ENCODE measurements at regions not wholly inside any gene's neighbourhood (a gene's known extent, or its start where the extent isn't known, plus 50 kb on each side); places are given as distances from the start of the nearest gene placed in this dataset.
"Not testable (repeated sequence)": the region's sequence is repeated elsewhere in the genome, so short reads cannot be mapped to it uniquely, and the experiment has no call there.

DNA sequence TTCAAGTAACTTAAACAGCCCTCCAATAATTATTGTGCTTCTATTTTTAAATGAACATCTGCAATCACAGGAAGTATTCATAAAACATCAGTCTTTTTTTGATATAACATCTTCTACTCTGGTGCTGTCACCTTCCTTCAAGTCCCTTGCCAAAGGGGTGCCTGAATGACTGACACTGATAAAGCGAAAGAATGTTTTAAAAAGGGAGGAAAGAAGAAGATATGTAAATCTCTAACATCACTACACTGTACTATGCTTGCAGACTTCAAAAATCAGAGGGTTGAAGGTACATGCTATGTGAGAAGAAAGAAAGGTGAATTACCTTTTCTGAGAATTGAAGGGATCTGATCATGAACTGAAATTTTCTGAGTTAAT is 253.7 kb downstream of the ZPLD1 start:
- DNase-seq = no peak

DNA sequence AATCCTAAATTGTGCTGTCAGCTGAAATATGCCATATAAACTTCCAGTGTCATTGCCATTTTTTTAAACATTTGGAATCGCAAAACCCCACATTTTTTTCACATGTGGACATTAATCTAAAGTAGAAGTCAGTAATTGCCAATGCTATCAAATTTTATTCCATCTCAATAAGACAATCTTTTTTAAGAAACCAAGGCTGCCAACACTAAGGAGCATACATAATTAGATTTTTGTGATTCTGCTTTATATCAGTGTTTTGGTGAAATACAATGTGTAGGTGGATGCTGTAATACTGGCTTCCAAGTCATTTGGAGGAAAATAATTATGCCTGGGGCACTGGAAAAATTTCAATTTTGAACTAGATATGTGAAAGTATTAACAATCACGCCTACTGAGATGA is 256.7 kb downstream of the ZPLD1 start:
- DNase-seq = no peak

DNA sequence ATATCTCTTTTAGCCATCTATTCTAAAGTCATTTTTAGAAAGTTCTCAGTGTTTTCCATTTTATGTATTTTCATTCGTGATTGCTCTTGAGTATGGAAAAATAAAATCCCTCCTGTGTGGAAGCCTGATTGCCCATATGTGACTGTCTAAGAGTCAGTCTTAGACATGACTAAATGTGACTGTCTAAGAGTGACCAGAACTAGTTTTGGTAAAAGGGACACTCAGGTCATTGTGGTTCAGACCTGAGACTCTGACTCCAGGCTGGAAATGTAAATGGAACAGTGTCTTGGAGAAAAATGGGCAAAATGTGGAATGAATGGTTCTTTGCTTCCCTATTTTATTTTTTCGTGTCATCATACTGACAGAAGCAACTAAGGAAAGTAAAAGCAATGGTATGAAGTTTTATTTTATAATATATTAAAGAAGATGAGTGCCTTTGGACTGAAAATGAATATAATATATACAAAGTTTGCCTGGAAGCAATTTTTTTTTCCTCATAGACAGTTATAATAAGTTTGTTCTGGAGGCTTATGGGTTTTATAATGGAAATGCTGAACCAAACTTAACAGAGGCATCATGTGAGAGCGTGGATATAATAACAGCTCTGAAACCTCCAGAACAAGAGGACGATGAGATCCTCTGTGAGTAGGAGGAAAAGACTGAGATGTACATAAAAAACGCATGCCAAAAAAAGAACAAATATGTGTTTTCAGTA is 264.4 kb downstream of the ZPLD1 start:
- DNase-seq = no peak

DNA sequence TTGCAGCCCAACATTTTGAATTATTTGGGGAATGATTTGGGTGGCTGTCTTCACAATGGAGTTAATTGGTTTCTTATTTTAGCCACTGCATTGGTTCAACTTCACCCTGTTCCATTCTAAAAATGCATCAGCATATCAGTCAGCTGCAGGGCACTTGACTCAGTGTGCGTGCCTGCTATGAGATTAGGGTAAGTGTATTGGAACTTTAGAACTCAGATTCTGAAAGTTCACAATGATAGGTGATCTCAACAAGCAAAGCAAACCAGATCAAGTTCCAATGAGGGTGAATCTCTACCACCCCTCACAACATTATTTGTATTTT is 265.0 kb downstream of the ZPLD1 start:
- DNase-seq = no peak

DNA sequence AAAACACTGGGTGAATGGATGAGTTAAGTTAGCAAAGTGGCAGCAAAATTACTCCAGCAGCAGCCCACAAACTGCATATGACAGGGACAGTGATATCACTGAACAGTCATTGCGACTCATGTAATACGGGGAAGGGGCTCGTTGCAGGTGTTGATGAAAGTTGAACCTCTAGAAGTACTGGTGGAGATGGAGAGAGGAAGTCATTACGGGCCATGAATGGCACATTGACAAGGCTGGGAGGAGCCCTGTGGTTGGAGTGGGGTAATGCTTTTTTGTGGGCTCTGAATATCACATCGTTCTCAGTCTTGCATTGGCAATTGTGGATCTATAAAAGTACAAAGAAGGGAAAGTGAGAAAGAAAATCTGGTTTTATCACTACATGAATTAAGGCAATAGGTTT is 278.1 kb downstream of the ZPLD1 start:
- no peak for DNase-seq

DNA sequence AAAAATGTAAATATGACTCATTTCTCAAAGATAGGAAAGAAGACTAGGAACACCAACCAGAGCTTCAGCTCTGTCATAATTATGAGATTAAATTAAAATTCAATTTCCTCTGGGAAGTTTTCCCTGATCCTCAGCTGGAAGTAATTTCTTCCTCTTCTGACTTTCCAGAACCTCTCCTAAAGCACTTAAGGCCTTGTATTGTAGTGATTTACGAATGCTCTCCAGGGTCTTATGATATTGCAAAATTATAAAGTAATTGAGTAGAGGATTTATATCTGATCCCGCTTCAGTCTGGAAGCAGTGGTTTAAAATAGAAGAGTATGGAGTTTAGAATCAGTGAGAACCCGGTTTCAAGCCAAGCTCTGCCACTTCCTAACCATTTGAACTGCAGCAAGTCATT is 279.8 kb downstream of the ZPLD1 start:
- no peak for DNase-seq

DNA sequence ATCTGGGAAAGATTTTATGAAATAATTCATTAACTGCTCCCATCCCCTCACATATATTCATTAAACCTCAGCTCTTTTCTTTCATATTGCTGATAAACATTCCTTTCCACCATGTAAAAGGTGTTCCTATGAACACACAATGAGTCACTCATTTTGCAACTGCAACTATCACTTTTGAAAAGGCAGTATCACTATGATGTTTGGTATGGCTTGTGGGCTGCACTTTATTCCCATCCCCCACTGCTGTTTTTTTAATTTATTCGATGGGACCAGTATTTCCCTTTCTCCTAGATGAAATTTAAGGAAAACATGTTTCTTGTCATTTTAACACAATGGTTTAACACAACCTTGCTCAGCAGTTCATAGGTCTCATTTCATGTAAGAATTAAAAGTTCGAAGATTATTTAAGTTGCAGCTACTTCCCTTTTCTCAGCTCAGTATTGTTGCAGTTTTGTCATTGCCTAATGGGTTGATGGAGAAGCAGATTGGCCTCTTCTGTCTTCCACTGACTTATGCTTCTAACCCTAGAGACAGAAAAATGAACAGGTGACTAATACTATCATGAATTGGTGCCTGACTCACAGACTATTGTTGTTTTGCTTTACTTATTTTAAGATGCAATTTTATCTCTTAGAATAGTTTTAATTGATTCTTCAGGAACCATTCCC is 280.3 kb downstream of the ZPLD1 start:
- DNase-seq = peak in 1 of 5 donors; percentile 19

DNA sequence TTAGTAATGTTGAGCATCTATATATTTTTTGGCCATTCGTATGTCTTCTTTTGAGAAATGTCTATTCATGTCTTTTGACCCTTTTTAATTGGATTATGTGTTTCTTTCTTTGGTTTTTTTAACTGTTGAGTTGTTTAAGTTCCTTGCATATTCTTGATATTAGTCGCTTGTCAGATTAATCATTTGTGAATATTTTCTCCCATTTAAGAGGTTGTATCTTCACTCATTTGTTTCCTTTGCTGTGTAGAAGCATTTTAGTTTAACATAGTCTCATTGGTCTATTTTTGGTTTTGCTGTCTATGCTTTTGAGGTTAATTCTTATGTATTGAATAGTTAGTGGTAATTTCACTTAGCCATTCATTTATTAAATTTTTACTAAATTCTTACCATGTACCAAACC is 283.8 kb downstream of the ZPLD1 start:
- DNase-seq = no peak

DNA sequence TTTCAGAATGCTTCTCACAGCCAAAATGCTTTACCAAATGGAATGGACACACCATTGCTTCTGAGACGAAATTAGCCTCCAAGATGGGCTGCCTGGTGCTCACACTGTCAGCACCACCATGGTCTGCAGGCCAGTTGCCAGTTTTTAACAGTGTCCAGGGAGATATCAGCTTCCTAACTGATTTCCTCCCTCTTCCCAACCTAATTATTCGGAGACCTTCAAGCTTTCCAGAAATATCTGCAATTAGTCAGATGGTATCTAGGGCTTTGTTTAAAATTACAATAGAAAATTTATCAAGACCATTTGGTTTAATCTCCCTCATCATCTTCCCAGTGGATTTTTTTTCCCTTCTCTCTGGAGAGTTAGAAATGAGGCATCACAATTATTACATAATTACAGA is 287.5 kb downstream of the ZPLD1 start:
- DNase-seq = no peak

DNA sequence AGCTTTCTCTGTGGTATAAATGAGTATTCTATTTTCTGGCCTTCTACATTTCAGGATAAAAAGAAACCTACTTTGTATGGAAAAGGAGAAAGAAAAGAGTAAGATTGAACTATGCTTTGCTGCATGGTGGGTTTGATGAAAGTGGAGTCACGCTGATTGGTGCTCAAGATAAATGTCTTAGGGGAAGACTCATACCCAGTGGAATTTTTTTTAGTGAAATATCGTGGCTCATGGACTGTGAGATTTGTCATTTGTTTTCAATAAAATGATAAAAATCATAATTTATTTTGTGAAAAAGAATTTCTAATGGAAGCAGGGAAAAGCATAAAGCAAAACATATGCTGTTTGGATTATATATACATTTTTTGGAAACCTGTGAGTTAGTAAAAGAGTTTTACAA is 292.5 kb downstream of the ZPLD1 start:
- no peak for DNase-seq

DNA sequence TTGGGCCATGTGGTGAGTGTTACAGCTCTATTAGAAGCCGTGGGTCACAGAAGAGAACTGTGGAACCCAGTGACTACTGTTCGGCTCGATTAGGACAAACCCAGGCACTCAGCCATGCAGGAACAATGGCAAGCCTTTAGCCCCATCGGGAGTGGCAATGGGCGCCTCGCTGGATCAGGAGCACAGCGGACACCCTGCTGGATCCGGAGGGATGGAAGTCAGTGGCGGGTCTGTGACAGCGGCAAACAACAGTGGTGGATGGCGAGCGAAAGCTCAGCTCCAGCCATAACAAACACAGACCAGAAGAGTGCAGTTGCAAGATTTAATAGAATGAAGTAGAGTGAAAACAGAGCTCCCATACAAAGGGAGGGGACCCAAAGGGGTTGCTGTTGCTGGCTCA is 297.8 kb downstream of the ZPLD1 start:
- DNase-seq = not testable (repeated sequence)

DNA sequence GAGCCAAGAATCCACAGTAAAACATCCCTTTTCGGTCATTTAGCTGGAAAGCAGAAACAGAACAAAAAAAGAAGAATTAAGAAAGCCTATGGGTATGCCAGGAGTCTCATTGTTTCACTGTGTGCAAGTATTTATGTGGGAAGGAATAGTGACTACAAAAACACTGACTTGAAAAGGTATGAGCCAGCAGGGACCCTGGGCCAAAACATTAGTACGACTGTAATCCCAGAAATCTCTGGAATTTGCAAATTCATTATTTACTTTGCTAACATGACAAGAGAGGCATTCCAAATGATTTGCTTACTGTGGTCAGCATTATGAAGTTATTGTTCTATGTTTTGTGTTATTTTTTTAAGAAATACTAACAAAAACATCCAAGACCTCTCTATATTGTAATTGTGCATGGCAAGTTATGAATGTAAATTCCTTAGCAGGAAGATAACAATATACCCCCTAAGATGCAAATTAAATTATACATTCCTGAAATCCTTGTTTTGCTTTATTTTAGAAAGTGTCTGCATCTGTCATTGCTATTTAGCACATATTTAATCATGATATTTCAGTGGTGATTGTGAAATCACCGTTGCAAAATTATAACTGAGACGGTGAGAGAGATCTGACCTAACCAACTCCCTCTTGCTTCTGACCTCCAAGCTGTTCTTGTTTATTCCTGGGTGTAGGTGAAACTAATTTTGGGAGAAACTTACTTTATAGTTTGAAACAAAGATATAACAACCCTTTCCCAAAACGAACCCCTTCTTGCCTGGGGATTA is 299.2 kb downstream of the ZPLD1 start:
- no peak for DNase-seq

DNA sequence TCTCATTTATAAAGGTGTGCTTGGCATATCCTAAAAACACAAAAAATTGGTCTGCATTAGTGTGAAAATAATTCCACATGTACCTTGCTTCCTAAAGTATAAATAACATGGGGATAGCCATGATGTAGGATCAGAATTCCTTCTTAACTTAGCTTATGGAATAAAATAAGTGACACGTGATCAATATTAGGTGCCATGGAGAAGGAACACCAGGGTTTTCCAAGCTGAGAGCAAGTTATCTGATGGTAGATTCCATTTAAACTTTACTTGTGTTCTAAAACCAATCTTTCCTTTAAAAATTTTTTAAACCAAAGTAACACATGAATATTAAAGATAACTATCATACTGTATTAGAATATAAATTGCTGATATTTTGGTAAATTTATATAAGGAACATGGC is 300.5 kb downstream of the ZPLD1 start:
- DNase-seq = no peak

DNA sequence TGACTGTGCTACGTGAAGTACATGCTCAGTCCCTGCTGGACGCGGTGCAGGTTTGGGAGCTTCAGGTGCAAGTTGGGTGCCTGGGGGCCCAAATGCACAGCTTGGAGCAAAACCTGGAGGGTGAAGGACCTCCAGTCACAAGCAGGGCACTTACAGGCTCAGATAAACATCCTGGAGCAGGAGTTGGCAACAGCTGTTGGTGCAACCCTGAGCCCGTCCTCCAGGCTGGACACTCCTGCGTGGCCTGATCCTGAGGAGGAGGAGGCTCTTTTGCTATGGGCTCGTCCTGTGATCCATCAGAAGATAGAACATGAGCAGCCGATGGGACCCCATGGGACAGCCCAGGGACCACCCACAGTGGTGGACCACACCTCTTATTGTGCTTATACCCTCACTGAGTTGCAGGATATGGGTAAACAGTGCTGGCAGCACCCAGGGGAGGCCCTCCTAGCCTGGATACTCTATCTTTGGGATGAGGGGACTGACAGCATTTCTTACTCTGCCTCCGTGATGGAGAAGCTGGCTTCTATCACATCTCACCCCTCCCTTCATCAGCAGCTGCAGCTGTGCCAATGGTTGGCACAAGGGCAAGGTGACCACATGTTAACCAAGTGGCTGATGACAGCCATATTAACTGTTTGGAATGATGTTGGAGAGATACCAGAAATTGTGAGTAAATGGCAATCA is 301.6 kb downstream of the ZPLD1 start:
- no peak for DNase-seq

DNA sequence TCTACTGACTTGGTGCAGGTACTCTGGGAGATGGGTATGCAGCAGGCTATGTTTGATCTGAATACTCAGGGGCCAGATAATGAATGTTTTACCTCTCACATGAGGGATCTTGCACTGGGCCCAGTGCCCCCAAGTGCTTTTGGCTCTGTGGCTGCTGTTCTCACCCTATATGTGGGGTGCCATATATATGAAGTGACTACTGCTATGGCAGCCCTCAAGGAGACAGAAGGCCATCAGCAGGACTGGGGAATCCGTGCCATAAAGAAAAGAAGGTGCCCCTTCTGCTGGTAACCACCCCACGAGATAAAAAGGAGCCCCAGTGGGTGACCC is 302.1 kb downstream of the ZPLD1 start:
- DNase-seq = no peak

DNA sequence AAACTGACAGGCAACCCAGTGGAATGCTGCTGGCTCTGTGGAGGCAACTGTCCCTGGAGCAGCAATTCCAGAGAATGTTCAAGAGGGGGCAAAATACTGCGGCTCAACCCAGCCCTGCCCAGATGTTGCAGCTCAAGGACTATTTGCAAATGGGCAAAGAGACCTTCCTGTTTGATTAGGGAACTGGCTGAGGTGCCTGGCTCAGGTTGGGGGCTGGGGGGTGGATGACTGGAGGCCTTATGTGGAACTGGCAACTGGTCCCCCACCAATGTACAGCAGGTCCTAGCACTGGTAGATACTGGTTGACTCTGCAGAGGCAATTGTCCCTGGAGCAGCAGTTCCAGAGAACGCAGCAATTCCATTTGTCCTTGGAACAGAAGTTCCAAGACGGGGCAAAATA is 302.5 kb downstream of the ZPLD1 start:
- no peak for DNase-seq

DNA sequence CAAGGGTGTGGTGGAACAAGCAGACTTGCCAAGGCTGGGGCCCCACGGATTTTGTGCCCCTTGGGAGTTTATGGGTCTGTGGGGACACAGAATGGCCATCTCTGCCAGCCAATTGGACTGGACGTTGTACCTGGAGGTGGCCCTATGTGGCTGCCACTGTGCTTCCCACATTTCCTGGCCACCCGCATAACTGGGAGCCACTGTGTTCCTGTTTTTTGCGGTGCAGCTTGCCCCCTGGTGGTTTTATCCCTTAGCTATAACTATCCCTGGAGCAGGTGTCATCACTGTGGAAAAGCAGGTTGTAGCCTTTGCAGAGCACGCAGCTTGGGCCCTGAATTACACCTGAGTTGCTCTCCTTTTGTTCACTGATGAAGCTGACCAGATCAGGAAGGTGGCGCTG is 306.3 kb downstream of the ZPLD1 start:
- no peak for DNase-seq

DNA sequence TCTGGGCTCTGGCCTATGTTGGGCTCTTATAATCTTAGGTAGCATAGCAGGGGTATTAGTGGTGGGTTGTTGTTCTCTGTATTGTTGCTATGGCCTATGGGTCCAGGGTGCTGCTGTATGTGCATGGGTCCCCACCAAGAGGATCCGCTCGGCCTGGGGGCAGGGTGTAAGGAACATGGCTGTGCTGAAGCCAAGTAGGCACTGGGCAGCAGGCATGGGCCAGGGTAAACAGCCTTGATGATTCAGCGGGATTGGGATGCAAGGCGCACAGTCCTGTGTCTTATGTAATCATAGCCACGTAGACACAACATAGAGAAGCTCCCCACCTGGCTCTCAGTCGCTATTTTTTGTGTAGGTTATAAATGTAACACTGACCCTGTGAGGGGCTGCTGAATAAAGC is 306.9 kb downstream of the ZPLD1 start:
- DNase-seq = no peak

DNA sequence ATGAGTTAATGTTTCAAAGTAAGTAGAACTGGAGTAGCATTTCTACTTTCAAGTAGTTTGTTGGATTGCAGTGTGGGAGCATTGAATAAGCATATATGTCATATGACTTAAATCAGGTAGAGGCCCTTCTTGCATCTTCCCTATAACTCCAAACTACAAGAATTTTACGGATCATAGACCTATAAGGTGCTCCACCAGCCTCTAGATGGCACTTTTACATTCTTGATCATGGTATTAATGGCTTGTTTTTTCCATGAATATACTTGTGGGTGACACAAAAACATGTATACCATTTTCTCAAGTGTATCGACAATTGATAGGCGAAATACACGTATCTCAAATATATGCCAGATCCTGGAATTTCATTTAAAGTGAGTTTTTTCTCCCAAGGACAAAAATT is 311.1 kb downstream of the ZPLD1 start:
- no peak for DNase-seq

DNA sequence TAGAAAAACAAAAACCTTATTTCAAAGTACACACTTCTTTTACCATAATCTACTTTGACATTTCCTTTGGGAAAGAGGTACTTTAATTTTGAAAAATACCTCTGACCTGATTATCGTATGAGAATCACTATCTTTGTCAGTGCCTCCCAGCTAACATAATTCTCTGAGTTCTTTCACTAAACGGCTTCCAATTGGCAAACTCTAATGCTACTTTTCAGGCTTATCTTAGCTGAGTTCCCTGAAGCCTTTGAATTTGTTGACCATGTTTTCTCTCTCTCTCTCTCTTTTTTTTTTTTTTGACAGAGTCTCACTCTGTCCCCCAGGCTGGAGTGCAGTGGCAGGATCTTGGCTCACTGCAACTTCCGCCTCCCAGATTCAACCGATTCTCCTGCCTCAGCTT is 312.8 kb downstream of the ZPLD1 start:
- no peak for DNase-seq

DNA sequence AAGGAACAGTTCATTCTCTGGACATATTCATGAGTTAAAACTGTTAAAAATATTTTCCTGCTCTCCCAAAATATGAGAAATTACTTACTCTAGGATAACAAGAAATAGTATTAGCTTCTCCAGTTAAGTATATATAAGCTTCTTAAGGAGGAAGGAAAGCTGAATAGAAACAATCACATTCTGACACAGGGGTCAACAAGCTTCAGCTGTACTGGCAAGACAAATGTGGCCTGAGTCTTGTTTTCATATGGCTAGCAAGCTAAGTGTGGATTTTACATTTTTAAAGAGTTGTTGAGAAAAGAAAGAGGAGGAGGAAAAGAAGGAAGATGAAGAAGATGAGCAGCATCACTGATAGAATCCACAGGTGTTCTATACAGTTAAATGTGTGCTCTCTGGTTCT is 313.8 kb downstream of the ZPLD1 start:
- DNase-seq = no peak

DNA sequence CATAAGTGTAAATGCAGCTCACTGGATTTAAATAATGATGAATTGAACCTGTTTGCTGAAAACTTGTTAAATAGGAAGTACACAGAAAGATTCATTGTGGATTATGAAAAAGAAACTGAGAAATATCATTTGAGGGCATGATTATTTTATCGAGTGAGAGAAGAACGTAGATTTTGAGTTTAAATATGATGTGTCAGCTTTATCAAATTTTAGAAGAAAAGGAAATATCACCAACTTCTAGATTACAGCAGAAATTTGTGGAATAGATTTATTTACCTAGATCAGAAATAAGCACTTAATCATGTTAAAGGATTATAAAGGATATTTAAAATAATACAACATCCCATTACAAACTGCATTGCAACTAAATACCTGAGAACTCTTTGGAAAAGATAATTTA is 315.5 kb downstream of the ZPLD1 start:
- DNase-seq = no peak

DNA sequence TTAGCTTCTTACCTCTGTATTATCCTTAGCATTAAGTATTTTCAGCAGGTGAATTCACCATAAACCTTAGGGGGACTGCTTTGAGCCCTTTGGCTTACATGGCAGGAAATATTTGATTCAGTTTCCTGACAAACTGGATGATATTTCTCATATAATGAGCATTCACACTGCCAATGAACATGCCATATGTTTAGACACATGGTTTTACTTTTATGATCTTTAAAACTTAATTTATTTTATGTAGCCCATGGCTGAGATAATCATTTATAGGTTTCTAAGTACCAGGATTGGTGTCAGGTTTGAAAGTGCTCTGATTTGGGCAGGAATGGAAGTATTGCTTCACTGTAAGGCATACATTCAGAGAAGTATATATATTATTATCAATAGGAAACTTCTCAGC is 319.1 kb downstream of the ZPLD1 start:
- DNase-seq = no peak

DNA sequence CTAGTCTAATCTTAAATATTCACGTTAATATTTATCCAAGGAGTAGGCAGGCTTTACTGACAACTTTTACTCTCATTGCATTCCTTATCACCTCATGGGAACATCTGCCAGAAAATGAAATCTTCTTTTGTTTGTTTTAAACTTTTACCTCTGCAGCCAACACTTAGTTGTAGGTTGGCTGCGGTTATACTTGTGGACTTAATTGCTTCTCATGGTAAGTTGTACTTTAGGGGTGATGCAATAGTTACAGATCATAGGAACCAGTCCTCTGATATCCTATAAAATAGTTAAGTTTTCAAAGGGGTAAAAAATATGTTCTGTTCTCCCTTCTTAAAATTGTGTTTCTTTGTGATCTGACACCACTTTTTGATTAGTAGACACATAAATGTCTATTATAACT is 321.9 kb downstream of the ZPLD1 start:
- no peak for DNase-seq

Data from T-helper 1 cell (primary cell).